H1 (cell line): ENCODE measurements at regions not wholly inside any gene's neighbourhood (a gene's known extent, or its start where the extent isn't known, plus 50 kb on each side); places are given as distances from the start of the nearest gene placed in this dataset.

ENCODE experiments used
- BACH1 ChIP-seq: IDR thresholded peaks from 2 replicates; pipeline ENCODE4 v1.6.1; 2012; ENCODE audit warnings: low read length, improper control_type of control experiment
- BCL11A ChIP-seq, 2 experiments: IDR thresholded peaks; one replicate each; pipeline ENCODE4 v1.6.1; 2011; ENCODE audit warnings: low read depth in 2 of 2, low read length in 2 of 2, mild to moderate bottlenecking in 2 of 2
- CEBPB ChIP-seq: IDR thresholded peaks from 2 replicates; pipeline ENCODE4 v1.6.1; 2012; ENCODE audit warnings: low read depth, low read length
- CREB1 ChIP-seq: IDR thresholded peaks from 2 replicates; pipeline ENCODE4 v1.6.1; 2012; ENCODE audit warnings: inconsistent platforms
- CTCF ChIP-seq, 3 experiments: IDR thresholded peaks; 1 replicate in 2 of 3; 2 replicates in 1 of 3; pipeline versions ENCODE4 v1.5.1 to v1.6.1; 2011; ENCODE audit warnings: low read length in 3 of 3, mild to moderate bottlenecking in 3 of 3, inconsistent platforms in 2 of 3, low read depth in 1 of 3, moderate library complexity in 1 of 3; ENCODE audit not compliant: insufficient read depth in 1 of 3; ENCODE audit errors: control extremely low read depth in 1 of 3
- EZH2 ChIP-seq: fragments of 200-600 bp; sonication (generic); IDR thresholded peaks from 2 replicates; pipeline ENCODE4 v1.7.1; 2012; ENCODE audit warnings: low read depth, mild to moderate bottlenecking, moderate library complexity, low read length, inconsistent platforms; ENCODE audit not compliant: severe bottlenecking
- JUND ChIP-seq: IDR thresholded peaks from 2 replicates; pipeline ENCODE4 v1.6.1; 2011; ENCODE audit warnings: mild to moderate bottlenecking, improper control_type of control experiment, low read length
- MAX ChIP-seq: IDR thresholded peaks from 2 replicates; pipeline ENCODE4 v1.6.1; 2012; ENCODE audit warnings: inconsistent platforms
- POLR2AphosphoS5 ChIP-seq: IDR thresholded peaks from 2 replicates; pipeline ENCODE4 v1.6.1; 2011; ENCODE audit warnings: low read depth, low read length
- SAP30 ChIP-seq: fragments of 300-600 bp; sonication (generic); IDR thresholded peaks from 2 replicates; pipeline ENCODE4 v1.7.1; 2012; ENCODE audit warnings: low read length, moderate library complexity, mild to moderate bottlenecking, inconsistent platforms; ENCODE audit not compliant: insufficient read depth, insufficient replicate concordance
- SUZ12 ChIP-seq: fragments of 200-600 bp; sonication (generic); IDR thresholded peaks from 2 replicates; pipeline ENCODE4 v1.6.1; 2012; ENCODE audit warnings: mild to moderate bottlenecking, inconsistent platforms, low read length, moderate library complexity, mixed read lengths
- YY1 ChIP-seq: IDR thresholded peaks from 2 replicates; pipeline ENCODE4 v1.6.1; 2011; ENCODE audit warnings: low read depth, mild to moderate bottlenecking, low read length

- TF ChIP-seq CTCF (IDR thresholded peaks at IDR 0.05; ENCODE audit: control extremely low read depth in 1 of 3, insufficient read depth in 1 of 3, low read depth in 1 of 3, low read length in 3 of 3) (no peak), POLR2AphosphoS5 (no peak), MAX (no peak), CEBPB (no peak), YY1 (no peak), SAP30 (no peak), JUND (no peak), EZH2 (no peak), SUZ12 (no peak), BCL11A (IDR thresholded peaks at IDR 0.05; ENCODE audit: low read depth in 2 of 2, low read length in 2 of 2) (no peak), BACH1 (no peak), CREB1 (no peak)
These were observed 321.3 kb upstream of the GRAMD2B start for GRCh38 chr5:126101901-126102300.
